IMR-90 (cell line): ENCODE measurements at regions not wholly inside any gene's neighbourhood (a gene's known extent, or its start where the extent isn't known, plus 50 kb on each side); places are given as distances from the start of the nearest gene placed in this dataset.

Experiments
- ATAC-seq: fragments of 200-7000 bp; cut with Tn5 transposase; 2 replicates; pipeline ENCODE4 v1.9.1; 2020; ENCODE audit warnings: low read depth, mild to moderate bottlenecking, moderate library complexity
- BruUV-seq: library from RNA; stranded (reverse); fragments of 400-500 nt; replicated peaks from 2 replicates; lab custom pipeline; 2021; lab: Mats Ljungman, UMichigan
- CTCF ChIA-PET: fragments of 300-600 bp; formaldehyde crosslinking; extraction: SDS; loops from one replicate; lab custom pipeline; 2021; ENCODE audit warnings: antibody characterized with exemption; lab: Yijun Ruan, JAX
- POLR2A ChIA-PET: fragments of 300-600 bp; sonication (Branson Sonifier 250); formaldehyde crosslinking; loops from one replicate; lab custom pipeline; 2022; ENCODE audit warnings: antibody characterized with exemption; ENCODE audit not compliant: unreplicated experiment; lab: Charles Lee
- DNase-seq: peaks from one replicate; pipeline ENCODE4 v3.0.0; 2013
- H2AFZ ChIP-seq: replicated peaks from 2 replicates; pipeline ENCODE3; 2013; ENCODE audit warnings: low read length, mild to moderate bottlenecking; ENCODE audit not compliant: poor library complexity
- H2AK5ac ChIP-seq: 2 replicates; pipeline ENCODE4 v1.6.1; 2013; ENCODE audit warnings: low read depth, low read length, inconsistent platforms
- H2AK9ac ChIP-seq: replicated peaks from 2 replicates; pipeline ENCODE3; 2013; ENCODE audit warnings: mild to moderate bottlenecking, low read depth, low read length, moderate library complexity; ENCODE audit not compliant: poor library complexity
- H2BK120ac ChIP-seq: 2 replicates; pipeline ENCODE4 v1.6.1; 2013; ENCODE audit warnings: low read depth, low read length, inconsistent platforms
- H2BK15ac ChIP-seq: 3 replicates; pipeline ENCODE4 v1.6.1; 2013; ENCODE audit warnings: low read depth, low read length, inconsistent platforms
- H2BK20ac ChIP-seq: 2 replicates; pipeline ENCODE4 v1.6.1; 2013; ENCODE audit warnings: low read depth, mild to moderate bottlenecking, inconsistent platforms, low read length, moderate library complexity
- H2BK5ac ChIP-seq: 2 replicates; pipeline ENCODE4 v1.6.1; 2013; ENCODE audit warnings: mild to moderate bottlenecking, low read depth, low read length, inconsistent platforms; ENCODE audit not compliant: poor library complexity, severe bottlenecking
- H3K14ac ChIP-seq: replicated peaks from 2 replicates; pipeline ENCODE4 v1.6.1; 2013; ENCODE audit warnings: low read depth, low read length, inconsistent platforms
- H3K18ac ChIP-seq: 2 replicates; pipeline ENCODE4 v1.6.1; 2013; ENCODE audit warnings: low read depth, low read length, control low read depth
- H3K23ac ChIP-seq: 2 replicates; pipeline ENCODE4 v1.6.1; 2013; ENCODE audit warnings: low read depth, low read length, inconsistent platforms
- H3K27ac ChIP-seq: 2 replicates; pipeline ENCODE4 v1.5.1; 2013; ENCODE audit warnings: mild to moderate bottlenecking, control low read depth, low read length; ENCODE audit not compliant: insufficient read depth
- H3K27me3 ChIP-seq: 2 replicates; pipeline ENCODE4 v1.6.1; 2013; ENCODE audit warnings: low read length; ENCODE audit not compliant: control insufficient read depth, insufficient read depth
- H3K36me3 ChIP-seq: 2 replicates; pipeline ENCODE4 v1.6.1; 2013; ENCODE audit warnings: low read length, mixed read lengths; ENCODE audit not compliant: control insufficient read depth, insufficient read depth
- H3K4ac ChIP-seq: 2 replicates; pipeline ENCODE4 v1.6.1; 2013; ENCODE audit warnings: low read depth, low read length, inconsistent platforms
- H3K4me1 ChIP-seq: 2 replicates; pipeline ENCODE4 v1.6.1; 2013; ENCODE audit warnings: low read length, mixed read lengths; ENCODE audit not compliant: control insufficient read depth, insufficient read depth
- H3K4me2 ChIP-seq: 2 replicates; pipeline ENCODE4 v1.6.1; 2013; ENCODE audit warnings: low read depth, mild to moderate bottlenecking, control low read depth, low read length, moderate library complexity
- H3K4me3 ChIP-seq: 2 replicates; pipeline ENCODE4 v1.5.1; 2013; ENCODE audit warnings: low read depth, mild to moderate bottlenecking, control low read depth, low read length, moderate library complexity; ENCODE audit not compliant: insufficient read depth
- H3K56ac ChIP-seq: 2 replicates; pipeline ENCODE4 v1.6.1; 2013; ENCODE audit warnings: low read length, inconsistent platforms; ENCODE audit not compliant: insufficient read depth; ENCODE audit errors: extremely low read depth
- H3K79me1 ChIP-seq, 2 experiments: 2 replicates each; pipeline ENCODE4 v1.6.1; 2013; ENCODE audit warnings: low read length in 2 of 2, inconsistent platforms in 1 of 2, low read depth in 1 of 2
- H3K9ac ChIP-seq: 2 replicates; pipeline ENCODE4 v1.6.1; 2013; ENCODE audit warnings: low read depth, low read length, control low read depth
- H3K9me1 ChIP-seq: 2 replicates; pipeline ENCODE4 v1.6.1; 2013; ENCODE audit warnings: low read length, inconsistent platforms; ENCODE audit not compliant: insufficient read depth
- H3K9me3 ChIP-seq: 2 replicates; pipeline ENCODE4 v1.6.1; 2013; ENCODE audit warnings: low read length; ENCODE audit not compliant: control insufficient read depth, insufficient read depth
- H4K20me1 ChIP-seq: 2 replicates; pipeline ENCODE4 v1.6.1; 2013; ENCODE audit warnings: low read length, inconsistent platforms; ENCODE audit not compliant: insufficient read depth
- H4K5ac ChIP-seq: 2 replicates; pipeline ENCODE4 v1.6.1; 2013; ENCODE audit warnings: mild to moderate bottlenecking, low read depth, low read length, control low read depth
- H4K8ac ChIP-seq, 2 experiments: 2 replicates each; pipeline ENCODE4 v1.6.1; 2013; ENCODE audit warnings: low read depth in 2 of 2, low read length in 2 of 2, control low read depth in 1 of 2, inconsistent platforms in 1 of 2
- H4K91ac ChIP-seq: 2 replicates; pipeline ENCODE4 v1.6.1; 2013; ENCODE audit warnings: low read depth, low read length, inconsistent platforms; ENCODE audit not compliant: insufficient read depth
- BHLHE40 ChIP-seq: fragments of 150-350 bp; IDR thresholded peaks from 2 replicates; pipeline ENCODE4 v1.6.1; 2016; ENCODE audit warnings: mild to moderate bottlenecking, low read depth, low read length
- CEBPB ChIP-seq: IDR thresholded peaks from 2 replicates; pipeline ENCODE4 v1.6.1; 2012; ENCODE audit warnings: low read depth, low read length, improper control_type of control experiment
- CHD1 ChIP-seq: IDR thresholded peaks from 2 replicates; pipeline ENCODE4 v1.6.1; 2012; ENCODE audit warnings: low read depth, low read length, improper control_type of control experiment
- CTCF ChIP-seq: conservative IDR thresholded peaks from 2 replicates; pipeline ENCODE4 v1.5.1; 2012; ENCODE audit warnings: mild to moderate bottlenecking, low read depth, low read length, improper control_type of control experiment
- ELK1 ChIP-seq: fragments of 150-350 bp; IDR thresholded peaks from 2 replicates; pipeline ENCODE4 v1.6.1; 2016; ENCODE audit warnings: low read depth, mild to moderate bottlenecking, low read length, moderate library complexity, borderline replicate concordance
- FOS ChIP-seq: fragments of 150-350 bp; IDR thresholded peaks from 2 replicates; pipeline ENCODE4 v1.6.1; 2016; ENCODE audit warnings: low read depth, low read length
- MAFK ChIP-seq: IDR thresholded peaks from 2 replicates; pipeline ENCODE4 v1.6.1; 2012; ENCODE audit warnings: low read depth, low read length, improper control_type of control experiment
- MAZ ChIP-seq: IDR thresholded peaks from 2 replicates; pipeline ENCODE4 v1.6.1; 2012; ENCODE audit warnings: low read depth, mild to moderate bottlenecking, low read length, improper control_type of control experiment, moderate library complexity, borderline replicate concordance
- MXI1 ChIP-seq: IDR thresholded peaks from 2 replicates; pipeline ENCODE4 v1.6.1; 2012; ENCODE audit warnings: low read depth, mild to moderate bottlenecking, low read length, moderate library complexity, borderline replicate concordance
- NFE2L2 ChIP-seq: fragments of 150-350 bp; IDR thresholded peaks from 2 replicates; pipeline ENCODE4 v1.6.1; 2016; ENCODE audit warnings: low read depth, mild to moderate bottlenecking, low read length
- POLR2A ChIP-seq: IDR thresholded peaks from 2 replicates; pipeline ENCODE4 v1.6.1; 2012; ENCODE audit warnings: mild to moderate bottlenecking, low read depth, low read length
- RAD21 ChIP-seq: IDR thresholded peaks from 2 replicates; pipeline ENCODE4 v1.6.1; 2012; ENCODE audit warnings: low read length, improper control_type of control experiment
- RCOR1 ChIP-seq: IDR thresholded peaks from 2 replicates; pipeline ENCODE4 v1.6.1; 2012; ENCODE audit warnings: mild to moderate bottlenecking, low read length, improper control_type of control experiment; ENCODE audit not compliant: insufficient replicate concordance
- RFX5 ChIP-seq: IDR thresholded peaks from 2 replicates; pipeline ENCODE4 v1.8.0; 2012; ENCODE audit warnings: low read depth, mild to moderate bottlenecking, low read length, moderate library complexity
- SMC3 ChIP-seq: fragments of 150-350 bp; IDR thresholded peaks from 2 replicates; pipeline ENCODE4 v1.6.1; 2016; ENCODE audit warnings: low read depth, mild to moderate bottlenecking, antibody characterized with exemption, low read length, moderate library complexity
- USF2 ChIP-seq: fragments of 150-350 bp; IDR thresholded peaks from 2 replicates; pipeline ENCODE4 v1.6.1; 2017; ENCODE audit warnings: mild to moderate bottlenecking, antibody characterized with exemption, low read length, low read depth
- WGBS, 2 experiments: methylation state at CpG; one replicate each; pipeline versions ENCODE4 v1.1.5 to v1.1.7; 2013; ENCODE audit warnings: missing lambda C conversion rate in 2 of 2; ENCODE audit not compliant: insufficient read length in 1 of 2; ENCODE audit errors: extremely low coverage in 2 of 2; 5-methylcytosine and 5-hydroxymethylcytosine counted together
- dilution Hi-C: fragments of 300-500 bp; cut with HindIII; formaldehyde crosslinking; loops from one replicate; pipeline ENCODE4 v1.14.3; 2018; ENCODE audit warnings: low sequenced_read_pairs; ENCODE audit not compliant: unreplicated experiment
- in situ Hi-C: fragments of 300-500 bp; cut with MboI; formaldehyde crosslinking; loops from 3 replicates; pipeline ENCODE4 v1.14.3; 2019; ENCODE audit warnings: low sequenced_read_pairs, inconsistent platforms, mixed read lengths
- intact Hi-C: fragments of 100-400 bp; cut with micrococcal nuclease; formaldehyde crosslinking; loops from 2 replicates; pipeline ENCODE4 v1.10.0; 2022

- intact Hi-C loops (no loop called here), in situ Hi-C loops (no loop called here), dilution Hi-C loops (no loop called here)
- H4K8ac ChIP-seq, result no peak overlapping the region
- H3K27me3 ChIP-seq, result no peaks in the 10 kb centered on the region
- no peak overlapping the region for H3K23ac ChIP-seq
- TF ChIP-seq POLR2A (no peak), NFE2L2 (no peak), SMC3 (no peak), MAFK (no peak), RCOR1 (no peak), CEBPB (no peak), FOS (no peak), MAZ (no peak), RFX5 (no peak), RAD21 (no peak), CHD1 (no peak), BHLHE40 (no peak), CTCF (no peak), USF2 (no peak), ELK1 (no peak), MXI1 (no peak)
- H3K4me1 ChIP-seq, result no peaks in the 10 kb centered on the region
- no peak overlapping the region for H3K27ac ChIP-seq
- H3K14ac ChIP-seq, result no peak overlapping the region
- POLR2A ChIA-PET, result no interaction called here
- H3K4me2 ChIP-seq, result no peak overlapping the region
- no TSS peak for BruUV-seq
- H3K79me1 ChIP-seq, result no peaks in the 10 kb centered on the region
- WGBS, 2 experiments, result no CpG with 5 or more reads among the region's 1 CpG
- H2AK9ac ChIP-seq, result no peak overlapping the region
- H3K18ac ChIP-seq, result no peak overlapping the region
- H2AFZ ChIP-seq, result no peak overlapping the region
- H3K4ac ChIP-seq, result no peak overlapping the region
- H2BK15ac ChIP-seq, result no peak overlapping the region
- H3K9me3 ChIP-seq, result peaks cover 9% of the 10 kb centered on the region; the same call in 1 of the 2 replicates
- CTCF ChIA-PET, result no interaction called here
- no peak overlapping the region for H2BK5ac ChIP-seq
- ATAC-seq (no peak), DNase-seq (no peak)
- no peaks in the 10 kb centered on the region for H3K9me1 ChIP-seq
- H4K91ac ChIP-seq, result no peak overlapping the region
- no peak overlapping the region for H4K5ac ChIP-seq
- H3K4me3 ChIP-seq, result no peak overlapping the region
- H2BK120ac ChIP-seq, result no peak overlapping the region
- no peak overlapping the region for H2AK5ac ChIP-seq
- no peak overlapping the region for H3K56ac ChIP-seq
- H3K36me3 ChIP-seq, result no peaks in the 10 kb centered on the region
- no peak overlapping the region for H2BK20ac ChIP-seq
- H4K20me1 ChIP-seq, result no peaks in the 10 kb centered on the region
- H3K9ac ChIP-seq, result no peak overlapping the region
Measured at GRCh38 chr3:22731901-22732300, 471.2 kb upstream of the UBE2E2 start.
